ENCODE measurements at regions not wholly inside any gene's neighbourhood (a gene's known extent, or its start where the extent isn't known, plus 50 kb on each side); places are given as distances from the start of the nearest gene placed in this dataset.

DNA sequence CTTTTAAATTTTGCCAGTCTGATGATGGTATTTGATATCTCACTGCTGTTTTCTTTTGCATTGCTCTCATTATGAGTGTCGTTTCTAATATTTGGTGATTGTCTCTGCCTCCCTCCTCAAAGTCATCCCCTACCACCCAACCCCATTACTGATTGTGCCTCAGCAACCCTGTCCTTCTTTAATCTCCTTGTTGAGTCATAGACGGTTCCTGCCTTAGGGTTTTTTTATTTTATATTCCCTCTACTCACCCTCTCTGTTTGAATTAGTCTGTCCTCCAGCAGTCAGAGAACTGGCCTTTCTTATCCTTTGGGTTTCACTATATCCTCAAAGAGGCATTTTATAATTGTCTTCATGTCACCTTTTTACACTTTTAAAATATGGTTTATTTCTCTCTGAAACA is 409.3 kb upstream of the CPEB2 start:
- no peak for DNase-seq

DNA sequence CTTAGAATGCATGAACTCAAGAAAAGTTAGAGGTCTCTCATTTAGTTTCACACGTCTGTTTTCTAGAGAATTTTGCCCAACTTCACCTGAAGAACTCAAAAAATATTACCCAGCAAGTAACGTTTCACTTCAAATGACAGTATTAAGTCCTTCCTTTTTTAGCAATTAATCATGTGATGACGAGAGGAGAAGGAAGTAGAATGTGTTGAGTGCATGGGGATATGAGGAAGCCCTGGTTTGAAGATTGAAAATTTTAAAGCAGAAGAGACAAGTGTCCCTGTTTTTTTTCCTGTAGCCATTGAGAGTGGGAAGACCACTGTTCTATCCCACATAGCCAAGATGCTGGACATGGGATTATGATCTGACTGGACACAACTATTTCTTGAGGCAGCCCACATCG is 406.3 kb upstream of the CPEB2 start:
- DNase-seq, result no peak

DNA sequence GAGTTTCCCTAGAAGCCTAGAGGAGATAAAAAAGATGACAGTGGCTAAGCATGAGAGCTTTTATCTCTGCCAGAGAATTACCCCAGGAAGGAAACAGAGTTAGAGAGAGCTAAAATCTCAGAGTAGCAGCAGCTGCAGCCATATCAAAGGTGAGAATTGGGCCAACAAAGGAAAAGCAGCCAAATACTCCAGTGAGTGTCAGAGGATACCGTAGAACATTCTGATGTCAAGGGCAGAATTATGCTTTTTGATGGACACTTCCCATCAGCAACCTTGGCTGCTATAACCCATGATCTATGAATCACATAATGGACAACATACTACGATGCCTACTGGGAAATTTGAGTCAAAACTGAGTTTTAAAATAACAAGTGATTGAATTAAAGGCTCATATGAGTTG is 405.8 kb upstream of the CPEB2 start:
- DNase-seq, result no peak

DNA sequence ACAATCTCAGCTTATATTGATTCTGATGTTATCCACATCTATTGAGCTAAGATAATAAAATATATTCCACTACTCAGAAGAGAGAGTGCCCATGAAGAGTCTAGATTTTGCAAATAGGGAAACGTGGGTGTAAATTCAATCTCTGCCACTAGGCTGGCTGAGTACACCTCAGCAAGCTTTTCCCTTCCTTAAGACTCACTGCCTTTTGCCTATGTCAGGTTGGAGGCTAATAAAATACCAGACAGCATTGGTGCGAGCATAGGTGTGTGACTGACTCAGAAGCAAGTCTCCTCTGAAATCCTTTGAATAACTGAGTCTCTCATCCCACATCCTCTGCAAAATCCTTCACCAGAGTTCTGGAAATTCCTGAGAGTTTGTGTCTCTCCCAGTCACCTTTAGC is 405.4 kb upstream of the CPEB2 start:
- no peak for DNase-seq

DNA sequence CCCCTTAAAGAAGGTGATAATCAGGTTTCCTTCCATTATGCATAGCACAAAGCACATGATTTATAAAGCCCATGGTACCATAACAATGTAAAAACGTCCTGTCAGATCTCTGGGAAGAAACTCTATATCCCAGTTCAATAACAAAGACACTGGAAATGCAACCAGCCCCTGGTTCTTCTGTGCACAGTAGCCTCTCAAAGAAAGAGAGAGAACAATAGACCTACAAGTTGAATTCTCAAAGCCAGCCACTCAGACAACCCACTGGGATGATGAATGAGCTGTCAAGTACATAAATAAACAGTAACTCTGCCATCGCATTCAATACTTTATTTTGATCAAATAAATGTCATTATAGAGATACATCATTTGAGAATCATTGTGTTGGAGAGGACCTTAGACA is 400.1 kb upstream of the CPEB2 start:
- no peak for DNase-seq

DNA sequence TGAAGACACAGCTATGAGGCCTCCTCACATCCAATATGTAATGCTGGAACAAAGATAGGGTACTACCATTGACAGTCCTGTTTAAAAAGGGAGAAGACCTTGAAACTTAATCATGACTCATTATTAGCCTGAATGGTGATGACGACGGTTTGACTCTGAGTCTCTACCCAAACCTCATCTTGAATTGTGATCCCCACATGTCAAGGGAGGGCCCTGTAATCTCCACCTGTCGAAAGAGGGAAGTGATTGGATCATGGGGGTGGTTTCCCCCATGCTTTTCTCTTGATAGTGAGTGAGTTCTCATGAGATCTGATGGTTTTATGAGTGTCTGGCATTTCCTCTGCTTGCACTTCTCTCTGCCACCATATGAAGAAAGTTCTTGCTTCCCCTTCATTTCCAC is 395.3 kb upstream of the CPEB2 start:
- no peak for DNase-seq

DNA sequence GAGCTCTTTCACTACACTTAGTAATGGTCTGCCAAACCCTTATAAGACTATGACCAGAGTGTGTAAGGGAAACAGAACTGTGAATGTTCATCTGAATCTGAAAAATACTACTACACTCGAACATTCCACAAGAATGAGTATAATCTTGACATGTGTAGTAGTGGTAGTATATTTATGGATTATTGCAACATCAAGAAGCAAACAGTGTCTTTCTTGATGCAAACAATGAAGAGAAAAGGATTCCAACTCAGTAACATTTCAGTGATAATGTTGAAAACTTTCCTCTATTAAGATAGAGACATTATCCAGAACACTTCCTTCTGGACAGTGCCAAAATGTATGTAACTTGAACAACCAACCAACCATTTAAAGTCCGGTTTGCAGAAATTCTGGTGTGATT is 394.7 kb upstream of the CPEB2 start:
- no peak for DNase-seq

DNA sequence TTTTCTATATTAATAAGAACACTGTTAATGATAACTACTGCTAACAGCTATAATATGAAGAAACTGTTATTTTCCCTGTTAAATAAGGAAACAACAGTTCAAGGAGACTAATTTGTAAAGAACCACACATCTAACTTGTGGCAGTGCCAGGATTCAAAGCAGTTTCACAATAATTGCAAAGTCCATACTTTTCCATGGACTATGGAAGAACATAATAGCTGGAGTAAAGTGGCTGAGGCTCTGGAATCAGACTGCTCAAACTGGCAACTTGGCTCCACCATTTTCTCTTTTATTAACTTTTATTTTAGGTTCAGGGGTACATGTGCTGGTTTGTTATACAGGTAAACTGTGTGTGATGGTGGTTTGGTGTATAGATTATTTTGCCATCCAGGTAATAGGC is 393.7 kb upstream of the CPEB2 start:
- DNase-seq, result no peak

DNA sequence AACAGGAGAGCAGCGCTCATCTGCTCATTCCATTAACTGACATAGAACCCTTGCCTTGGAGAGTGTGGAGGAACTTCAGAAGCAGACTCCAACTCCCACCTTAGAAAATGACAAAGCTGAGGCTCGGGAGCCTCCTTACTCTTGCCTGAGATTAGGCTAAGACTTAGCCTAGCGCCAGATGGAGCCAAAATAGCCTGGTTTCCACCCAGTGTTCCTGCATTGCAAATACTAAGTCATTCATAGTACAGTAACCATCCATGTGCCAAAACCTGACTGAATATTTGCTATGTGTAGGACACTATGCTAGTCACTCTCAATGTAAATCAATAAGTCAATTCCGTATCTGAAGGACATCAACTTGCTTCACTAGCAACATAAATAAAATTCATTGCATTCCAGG is 387.4 kb upstream of the CPEB2 start:
- no peak for DNase-seq

DNA sequence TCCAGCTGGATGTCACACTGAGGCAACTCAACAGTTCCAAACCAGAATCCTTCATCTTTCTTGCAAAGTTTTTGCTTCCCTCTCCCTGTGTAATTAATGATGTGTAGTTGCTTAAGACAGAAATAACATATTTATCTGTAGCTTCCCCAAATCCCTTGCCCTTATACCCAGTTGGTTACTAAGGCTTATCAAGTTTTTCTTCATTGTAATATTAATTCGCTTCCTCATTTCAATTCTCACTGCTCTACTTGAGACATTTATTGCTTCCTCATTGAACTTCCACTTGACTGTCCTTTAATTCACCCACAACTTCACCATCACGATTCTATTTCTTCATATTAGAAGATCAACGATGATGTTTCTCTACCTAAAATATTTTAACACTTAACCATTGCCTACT is 386.6 kb upstream of the CPEB2 start:
- no peak for DNase-seq

DNA sequence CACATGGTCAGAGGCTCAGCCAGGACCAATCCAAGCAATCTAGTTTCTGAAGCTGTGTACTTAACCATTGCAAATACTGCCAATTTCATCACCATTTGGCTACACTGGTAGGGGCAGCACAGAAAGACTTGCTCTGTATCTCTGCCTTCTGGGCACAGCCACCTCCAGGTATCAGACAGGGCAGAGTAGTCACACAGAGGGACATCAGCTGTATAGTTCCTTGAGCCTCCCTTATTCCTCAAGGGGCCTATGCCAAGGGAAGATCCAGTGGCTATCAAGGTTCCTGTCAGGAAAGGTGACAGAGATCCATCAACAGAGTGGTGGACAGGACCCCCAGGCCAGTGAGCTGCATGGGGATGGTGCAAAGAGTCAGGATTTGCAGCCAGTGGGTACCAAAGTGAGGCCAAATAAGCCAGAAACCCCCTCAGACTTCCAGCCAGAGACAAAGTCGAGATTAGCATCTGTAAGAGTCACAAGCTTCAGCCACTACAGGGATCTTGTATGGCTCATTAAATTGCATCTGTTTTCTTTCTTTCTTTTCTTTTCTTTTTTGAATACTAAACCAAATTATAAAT is 381.6 kb upstream of the CPEB2 start:
- DNase-seq, result no peak

DNA sequence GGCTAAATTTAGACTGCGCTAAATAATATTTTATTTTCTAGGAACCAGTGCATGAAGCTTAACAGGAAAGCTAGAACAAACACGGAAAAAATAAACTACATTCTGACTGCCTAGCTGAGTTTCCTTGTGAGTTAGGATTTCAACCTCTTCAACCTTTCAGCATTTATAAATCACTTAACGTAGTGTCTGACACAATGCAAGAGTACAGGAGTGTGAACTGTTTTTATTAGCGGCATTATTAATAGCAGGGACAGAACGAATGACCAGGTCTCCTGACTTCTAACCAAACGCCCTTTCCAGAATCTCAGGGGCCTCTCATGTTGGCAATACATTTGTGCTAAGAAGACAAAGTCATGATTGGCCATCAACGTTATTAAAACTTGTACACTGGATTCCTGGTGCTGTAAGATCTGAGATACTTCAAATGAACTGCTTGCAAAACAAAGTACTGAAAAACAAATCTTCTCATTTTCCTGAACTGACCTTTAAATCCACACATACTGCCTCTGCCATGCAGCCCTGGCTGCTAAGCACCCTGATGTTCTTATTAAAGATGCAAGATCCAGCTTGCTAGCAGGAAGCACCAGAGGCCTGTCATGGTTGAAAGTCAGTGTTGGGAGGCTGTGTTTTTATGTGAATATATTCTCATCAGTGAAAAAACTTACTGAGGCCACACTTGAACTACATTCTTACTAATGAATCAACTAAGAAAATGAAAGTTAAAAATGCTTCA is 380.4 kb upstream of the CPEB2 start:
- DNase-seq, result no peak

DNA sequence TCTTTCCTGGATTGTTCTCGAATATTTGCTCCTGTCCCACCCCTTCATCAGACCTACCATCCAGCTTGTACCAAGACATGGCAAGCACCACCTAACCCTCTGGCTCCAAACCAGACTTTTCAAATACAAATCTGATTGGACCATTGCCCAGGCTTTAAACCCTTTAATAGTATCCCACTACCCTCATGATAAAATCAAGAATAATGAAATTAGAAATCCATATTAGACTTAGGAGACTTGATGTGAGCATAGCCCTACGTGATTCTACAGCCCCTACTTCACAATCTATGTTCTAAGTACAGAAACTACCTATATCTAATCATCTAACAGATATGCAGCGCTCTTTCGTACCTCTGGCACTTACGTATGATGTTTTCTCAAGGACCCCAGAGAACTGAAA is 375.2 kb upstream of the CPEB2 start:
- no peak for DNase-seq

DNA sequence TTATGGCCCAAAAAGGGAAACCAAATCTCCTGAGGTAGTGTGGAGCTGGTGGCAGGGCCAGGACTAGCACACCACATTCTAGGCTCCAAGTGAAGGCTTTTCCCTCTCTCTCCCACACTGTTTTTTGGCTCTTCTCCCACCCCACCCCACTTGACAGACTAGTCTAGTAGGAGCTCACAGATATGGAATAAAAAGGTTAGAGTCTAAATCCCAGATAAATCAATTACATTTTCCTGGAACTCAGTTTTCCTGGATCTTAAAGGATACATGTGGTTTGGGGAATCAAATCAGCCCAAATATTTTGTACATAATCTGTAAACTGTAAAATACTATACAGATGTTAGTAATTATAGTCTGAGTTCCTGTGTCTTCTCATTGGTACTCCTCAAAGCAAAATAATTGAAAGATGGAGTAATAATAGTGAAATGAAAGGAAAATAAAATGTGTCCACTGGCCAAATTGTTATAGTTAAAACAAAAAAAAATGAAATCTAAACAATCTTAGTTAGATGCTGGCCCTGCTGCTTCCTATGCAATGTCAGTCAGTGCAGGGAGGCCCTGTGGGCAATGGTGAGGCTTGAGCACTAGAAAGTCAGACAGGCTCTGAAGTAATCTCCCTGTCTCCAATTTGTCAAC is 370.4 kb upstream of the CPEB2 start:
- DNase-seq, result no peak

DNA sequence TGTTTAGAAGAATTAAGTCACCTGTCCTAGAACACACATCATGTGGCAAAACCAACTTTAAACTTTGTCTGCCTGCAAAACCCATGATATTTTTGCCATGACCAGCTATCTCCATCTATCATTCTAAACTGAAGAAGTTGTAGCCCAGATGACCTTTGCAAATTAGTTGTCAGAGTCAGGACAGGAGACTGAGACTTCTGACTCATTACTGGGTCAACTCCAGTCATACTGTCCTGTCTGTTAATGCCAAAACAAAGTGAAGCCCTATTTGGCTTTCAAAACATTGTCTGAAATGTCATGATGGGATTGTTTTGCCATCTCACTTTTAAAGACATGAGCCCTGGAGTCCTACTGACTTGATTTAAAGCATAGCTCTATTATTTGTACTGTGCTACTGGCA is 365.7 kb upstream of the CPEB2 start:
- no peak for DNase-seq

DNA sequence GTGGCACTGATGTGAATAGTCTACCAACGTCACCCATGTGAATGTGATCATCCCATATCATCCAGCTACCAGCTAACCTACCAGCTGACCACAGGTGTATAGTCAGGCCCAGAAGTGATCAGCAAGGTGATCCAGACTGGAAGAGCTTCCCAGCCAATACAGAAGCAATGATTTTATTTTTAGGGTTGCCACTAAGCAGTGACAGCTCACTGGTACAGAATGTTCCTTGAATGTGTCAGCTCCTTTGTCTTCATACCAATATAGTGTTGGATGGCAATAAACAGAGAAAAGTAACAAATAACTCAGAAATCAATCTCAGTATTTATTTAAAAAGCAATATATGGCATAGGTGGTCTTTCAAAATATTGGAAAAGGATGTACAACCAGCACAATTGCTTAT is 361.8 kb upstream of the CPEB2 start:
- DNase-seq, result no peak

DNA sequence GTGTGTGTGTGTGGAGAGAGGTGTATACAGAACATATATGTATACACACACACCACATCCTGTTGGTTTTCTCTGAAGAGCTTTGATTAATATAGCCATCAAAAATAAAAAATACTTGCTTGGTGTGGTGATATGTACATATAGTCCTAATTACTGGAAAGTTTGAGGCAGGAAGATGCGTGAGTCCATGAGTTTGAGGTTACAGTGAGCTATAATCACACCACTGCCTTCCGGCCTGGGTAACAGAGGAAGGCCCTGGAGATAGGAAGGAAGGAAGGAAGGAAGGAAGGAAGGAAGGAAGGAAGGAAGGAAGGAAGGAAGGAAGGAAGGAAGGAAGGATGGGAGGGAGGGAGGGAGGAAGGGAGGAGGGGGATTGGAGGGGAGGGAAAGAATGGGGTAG is 360.4 kb upstream of the CPEB2 start:
- DNase-seq, result no peak

DNA sequence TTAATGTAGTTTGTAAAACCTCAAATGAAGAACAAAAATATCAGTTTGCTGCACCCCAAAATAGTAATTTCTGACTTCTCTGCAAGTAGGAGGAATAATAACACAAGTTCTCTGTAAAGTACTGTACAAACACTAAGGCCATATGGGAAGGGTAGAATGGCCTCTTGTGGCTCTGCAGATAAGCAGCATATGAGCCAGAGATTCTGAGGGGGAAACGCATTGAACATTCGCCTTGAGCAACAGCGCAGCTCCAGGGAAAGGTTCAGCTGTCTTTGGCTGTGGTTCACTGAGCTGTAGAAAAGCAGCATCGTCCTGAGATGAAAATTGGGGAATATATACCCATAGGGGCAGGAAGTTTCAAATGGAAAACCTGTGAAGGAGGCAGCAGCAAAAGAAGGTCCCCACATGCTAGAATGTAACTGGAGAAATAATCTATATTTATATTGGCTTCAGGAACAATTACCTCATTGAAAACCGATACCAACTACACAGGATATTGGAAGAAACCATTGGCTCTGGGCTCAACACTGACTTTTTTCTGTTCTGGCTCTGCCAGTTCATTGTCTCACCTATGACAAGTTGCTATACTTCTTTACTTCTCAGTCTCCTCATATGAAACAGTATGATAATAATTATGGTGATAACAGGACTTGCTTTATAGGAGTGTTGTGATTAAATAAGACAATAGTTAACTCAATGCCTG is 357.6 kb upstream of the CPEB2 start:
- DNase-seq, result no peak

DNA sequence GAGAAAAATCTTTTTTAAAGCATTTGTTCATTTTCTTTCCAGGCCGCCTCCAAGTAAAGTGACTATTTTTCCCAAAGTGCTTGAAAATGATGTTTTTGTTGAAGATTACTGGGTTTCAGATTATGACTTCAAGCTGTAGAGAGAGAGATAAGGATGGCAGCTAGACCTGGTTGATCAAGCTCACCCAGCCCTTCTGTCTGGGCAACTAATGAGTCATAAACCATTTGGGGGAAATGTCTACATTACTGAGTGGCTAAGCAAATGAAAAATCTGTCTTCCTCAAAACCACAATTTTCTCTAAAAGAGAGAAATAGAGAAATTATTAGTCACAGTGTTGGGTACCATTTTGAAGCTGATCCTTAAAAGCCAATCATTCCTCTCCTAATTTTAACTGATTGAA is 355.4 kb upstream of the CPEB2 start:
- no peak for DNase-seq

DNA sequence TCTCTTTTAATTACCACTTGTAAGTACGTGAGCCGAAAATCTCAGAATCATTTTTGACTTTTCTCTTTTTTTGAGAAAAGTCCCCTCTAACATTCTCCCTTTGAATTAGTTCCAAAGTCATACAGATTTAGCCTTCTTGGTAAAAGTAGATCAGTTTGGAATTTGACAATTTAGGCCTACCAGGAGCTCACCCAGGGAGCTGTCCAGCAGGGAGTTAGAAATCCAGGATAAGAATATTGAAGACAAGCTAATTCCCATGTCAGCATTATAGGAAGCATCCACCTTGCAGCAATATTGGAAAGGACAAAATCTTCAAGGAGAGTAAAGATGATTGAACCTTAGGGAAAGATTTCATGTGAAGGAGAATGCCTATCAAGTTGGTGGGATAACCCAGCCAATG is 352.2 kb upstream of the CPEB2 start:
- no peak for DNase-seq

DNA sequence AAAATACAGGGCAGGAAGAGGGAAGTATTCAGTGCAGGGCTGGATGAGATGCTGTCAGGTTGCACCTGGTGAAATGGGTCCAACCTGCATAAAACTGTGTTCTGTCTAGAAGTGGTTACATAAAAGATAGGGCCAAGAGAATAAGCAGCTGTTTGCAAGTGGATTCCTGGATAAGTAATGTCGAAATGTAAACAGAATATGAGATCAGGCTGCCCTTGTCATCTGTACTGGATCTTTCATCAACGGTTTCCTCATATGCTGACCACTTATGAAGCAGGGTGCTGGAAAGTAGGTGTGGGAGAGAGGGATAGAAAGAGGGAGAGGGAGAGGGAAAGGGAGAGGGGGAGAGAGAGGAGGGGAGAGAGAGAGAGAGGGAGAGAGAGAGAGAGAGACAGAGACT is 349.8 kb upstream of the CPEB2 start:
- DNase-seq, result no peak

DNA sequence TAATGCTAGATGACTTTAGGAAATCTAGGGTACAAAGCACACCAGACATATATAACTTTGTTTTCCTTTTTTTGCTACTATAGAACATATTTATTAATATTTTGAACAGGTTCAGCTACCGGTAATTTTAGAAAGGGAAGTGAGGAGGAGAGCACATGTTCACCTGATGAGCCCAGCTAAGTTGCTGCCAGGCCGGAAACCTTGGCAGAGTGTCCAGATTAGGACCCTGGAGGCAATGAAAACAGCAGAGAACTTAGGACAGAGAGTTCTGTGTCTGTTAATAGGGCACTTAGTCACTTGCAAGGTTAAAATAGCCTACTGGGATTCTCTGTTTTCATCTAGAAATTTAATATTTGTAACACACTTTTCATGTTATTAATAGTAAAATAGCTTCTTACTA is 348.9 kb upstream of the CPEB2 start:
- DNase-seq, result no peak

DNA sequence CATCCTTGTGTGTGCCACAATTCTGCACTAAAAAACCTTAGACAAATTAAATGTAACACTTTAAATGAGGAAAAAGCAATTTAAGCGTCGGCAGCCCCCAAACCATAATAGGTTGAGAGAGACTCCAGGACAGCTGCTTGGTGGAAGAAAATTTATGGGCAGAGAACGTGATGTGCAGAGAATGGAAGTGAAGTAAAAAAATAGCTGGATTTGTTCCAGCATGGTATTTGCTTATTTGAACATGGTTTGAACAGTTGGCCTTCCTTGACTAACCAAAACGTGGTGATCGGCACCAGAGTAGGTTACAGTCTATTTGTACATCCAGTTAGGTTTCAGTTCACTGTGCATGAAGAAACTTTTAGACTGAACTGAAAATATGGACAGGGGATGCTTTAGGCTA is 343.0 kb upstream of the CPEB2 start:
- DNase-seq, result no peak

DNA sequence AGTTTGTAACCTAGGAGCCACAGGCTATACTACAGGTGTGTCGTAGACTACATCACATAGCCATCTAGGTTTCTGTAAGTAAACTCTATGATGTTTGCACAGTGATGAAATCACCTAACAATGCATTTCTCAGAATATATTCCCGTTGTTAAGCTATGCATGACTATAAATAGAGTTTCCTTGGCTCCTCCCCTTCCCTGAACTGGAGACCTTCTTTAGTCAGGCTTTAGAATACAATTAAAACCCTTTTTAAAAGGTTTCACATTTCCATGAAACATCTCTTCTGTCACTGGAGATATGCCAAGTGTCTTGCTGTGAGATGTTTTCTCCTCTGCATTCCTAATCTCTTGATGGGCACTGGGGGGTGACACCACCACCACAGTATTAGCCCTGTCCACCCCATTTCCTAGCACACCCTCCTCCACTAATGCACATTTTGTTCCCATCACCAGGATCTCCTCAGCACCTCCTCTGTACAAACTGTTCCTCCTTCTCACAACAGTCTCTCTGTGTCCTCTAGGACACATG is 334.6 kb upstream of the CPEB2 start:
- no peak for DNase-seq
